Stomach (tissue), 8 donors: ENCODE measurements at regions not wholly inside any gene's neighbourhood (a gene's known extent, or its start where the extent isn't known, plus 50 kb on each side); places are given as distances from the start of the nearest gene placed in this dataset.

Experiments
- DNase-seq, 2 donors: peaks; one replicate each; pipeline versions ENCODE4 v3.0.0 to v3.0.0-alpha.2; 2013 to 2019
- H3K27ac ChIP-seq, 5 donors: fragments of 200-600 bp in 4 of 5; sonication (generic) in 4 of 5; one replicate each; pipeline ENCODE4 v1.5.1; 2013 to 2019; ENCODE audit warnings: mild to moderate bottlenecking in 1 of 5, moderate library complexity in 1 of 5
- H3K27me3 ChIP-seq, 3 donors: fragments of 200-600 bp; sonication (generic); one replicate each; pipeline ENCODE4 v1.5.1; 2017 to 2019; ENCODE audit warnings: mixed run types in 1 of 3
- H3K36me3 ChIP-seq, 4 donors: fragments of 200-600 bp; sonication (generic); 1 replicate in 3 of 4; 2 replicates in 1 of 4; pipeline ENCODE4 v1.5.1; 2016 to 2019
- H3K4me1 ChIP-seq, 4 donors: fragments of 200-600 bp; sonication (generic); one replicate each; pipeline ENCODE4 v1.5.1; 2016 to 2019
- H3K4me3 ChIP-seq, 4 donors: fragments of 200-600 bp; sonication (generic) in 3 of 4; one replicate each; pipeline ENCODE4 v1.5.1; 2016 to 2019; ENCODE audit warnings: mild to moderate bottlenecking in 1 of 4
- H3K9me3 ChIP-seq, 4 donors: fragments of 200-600 bp; sonication (generic); one replicate each; pipeline ENCODE4 v1.5.1; 2016 to 2019
- EP300 ChIP-seq: sonication (generic); formaldehyde crosslinking; IDR thresholded peaks from one replicate; pipeline ENCODE4 v1.6.1; 2017; ENCODE audit warnings: antibody characterized with exemption
- POLR2A ChIP-seq, 4 donors: fragments of 450-650 bp; IDR thresholded peaks; one replicate each; pipeline ENCODE4 v1.6.1; 2016; ENCODE audit warnings: antibody characterized with exemption in 4 of 4, control low read depth in 2 of 4, mild to moderate bottlenecking in 1 of 4, moderate library complexity in 1 of 4
- POLR2AphosphoS5 ChIP-seq, 3 donors: sonication (generic); formaldehyde crosslinking; IDR thresholded peaks; one replicate each; pipeline ENCODE4 v1.6.1; 2016; ENCODE audit warnings: antibody characterized with exemption in 3 of 3
- WGBS, 5 donors: extraction: QIAGEN DNeasy Blood & Tissue Kit in 3 of 5; methylation state at CpG; one replicate each; pipeline versions ENCODE4 v1.1.5 to v1.1.7; 2013 to 2018; 5-methylcytosine and 5-hydroxymethylcytosine counted together
- intact Hi-C: fragments of 100-400 bp; cut with DNase I; formaldehyde crosslinking; loops from one replicate; pipeline ENCODE4 v1.15.1; 2023; ENCODE audit warnings: low total_unique reads
- TF ChIP-seq, protein P1 (sequence below), 7 experiments: fragments of 450-650 bp in 4 of 7; fragments of 200-600 bp in 3 of 7; sonication (generic) in 3 of 7; IDR thresholded peaks; one replicate each; pipeline ENCODE4 v1.5.1; 2016 to 2019; ENCODE audit warnings: antibody characterized with exemption in 7 of 7, control low read depth in 2 of 7, mild to moderate bottlenecking in 1 of 7
- donor health status: healthy with polysubstance abuse.
- donor health status: Bipolar disorder and iron deficiency.
- donor health status: healthy.

GRCh38 chr7:149595541-149595940, 97.9 kb upstream of the ZNF746 start:
- Histone ChIP-seq H3K27me3 (no peaks in the 10 kb centered on the region), H3K36me3 (peaks cover 10 to 84% (median 76%) of the 10 kb centered on the region in 4 donors), H3K27ac (no peak overlapping the region), H3K9me3 (no peaks in the 10 kb centered on the region), H3K4me3 (no peak overlapping the region), H3K4me1 (peaks cover 0 to 11% (median 0%) of the 10 kb centered on the region in 4 donors)
- no peak for DNase-seq
- intact Hi-C loops = no loop called here
- no peak for TF ChIP-seq EP300
- TF ChIP-seq POLR2AphosphoS5 (IDR thresholded peaks at IDR 0.05) = no peak
- TF ChIP-seq, protein P1, sequence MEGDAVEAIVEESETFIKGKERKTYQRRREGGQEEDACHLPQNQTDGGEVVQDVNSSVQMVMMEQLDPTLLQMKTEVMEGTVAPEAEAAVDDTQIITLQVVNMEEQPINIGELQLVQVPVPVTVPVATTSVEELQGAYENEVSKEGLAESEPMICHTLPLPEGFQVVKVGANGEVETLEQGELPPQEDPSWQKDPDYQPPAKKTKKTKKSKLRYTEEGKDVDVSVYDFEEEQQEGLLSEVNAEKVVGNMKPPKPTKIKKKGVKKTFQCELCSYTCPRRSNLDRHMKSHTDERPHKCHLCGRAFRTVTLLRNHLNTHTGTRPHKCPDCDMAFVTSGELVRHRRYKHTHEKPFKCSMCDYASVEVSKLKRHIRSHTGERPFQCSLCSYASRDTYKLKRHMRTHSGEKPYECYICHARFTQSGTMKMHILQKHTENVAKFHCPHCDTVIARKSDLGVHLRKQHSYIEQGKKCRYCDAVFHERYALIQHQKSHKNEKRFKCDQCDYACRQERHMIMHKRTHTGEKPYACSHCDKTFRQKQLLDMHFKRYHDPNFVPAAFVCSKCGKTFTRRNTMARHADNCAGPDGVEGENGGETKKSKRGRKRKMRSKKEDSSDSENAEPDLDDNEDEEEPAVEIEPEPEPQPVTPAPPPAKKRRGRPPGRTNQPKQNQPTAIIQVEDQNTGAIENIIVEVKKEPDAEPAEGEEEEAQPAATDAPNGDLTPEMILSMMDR (IDR thresholded peaks at IDR 0.05) = no peak
- TF ChIP-seq POLR2A (IDR thresholded peaks at IDR 0.05) = no peak
- 95 to 100% (median 95%) methylated on average over 2 of the region's 2 CpGs for WGBS, 5 donors

- no peak for DNase-seq
- Histone ChIP-seq H3K27ac (no peak overlapping the region), H3K9me3 (no peaks in the 10 kb centered on the region), H3K36me3 (peaks cover 10 to 88% (median 79%) of the 10 kb centered on the region in 4 donors), H3K27me3 (no peaks in the 10 kb centered on the region), H3K4me3 (no peak overlapping the region), H3K4me1 (peaks cover 0 to 10% (median 0%) of the 10 kb centered on the region in 4 donors)
- intact Hi-C loops = no loop called here
- WGBS, 5 donors = 94 to 99% (median 97%) methylated on average over 4 of the region's 4 CpGs
- TF ChIP-seq, protein P1 (IDR thresholded peaks at IDR 0.05) = no peak
- TF ChIP-seq POLR2AphosphoS5 (IDR thresholded peaks at IDR 0.05) = no peak
- no peak for TF ChIP-seq EP300
- TF ChIP-seq POLR2A (IDR thresholded peaks at IDR 0.05) = no peak
Measured at GRCh38 chr7:149595078-149595477, 97.5 kb upstream of the ZNF746 start.

- H3K36me3 ChIP-seq = peaks cover 37 to 99% (median 95%) of the 10 kb centered on the region in 4 donors
- peaks cover 0 to 7% (median 2%) of the 10 kb centered on the region in 4 donors for H3K9me3 ChIP-seq
- no peaks in the 10 kb centered on the region for H3K4me1 ChIP-seq
- no peak for TF ChIP-seq POLR2AphosphoS5 (IDR thresholded peaks at IDR 0.05)
- TF ChIP-seq, protein P1 (IDR thresholded peaks at IDR 0.05) = no peak
- no peak for TF ChIP-seq POLR2A (IDR thresholded peaks at IDR 0.05)
- TF ChIP-seq EP300 = no peak
- no peaks in the 10 kb centered on the region for H3K27me3 ChIP-seq
- DNase-seq = no peak
- 85 to 96% (median 93%) methylated on average over 1 of the region's 1 CpG for WGBS, 5 donors
- H3K27ac ChIP-seq = no peak overlapping the region
- no peak overlapping the region for H3K4me3 ChIP-seq
- intact Hi-C loops = no loop called here
Measured at GRCh38 chr7:149588930-149589329, 91.3 kb upstream of the ZNF746 start.

- WGBS, 5 donors = 86 to 94% (median 91%) methylated on average over 10 of the region's 10 CpGs
- DNase-seq = no peak
- peaks cover 0 to 7% (median 2%) of the 10 kb centered on the region in 4 donors for H3K9me3 ChIP-seq
- no peaks in the 10 kb centered on the region for H3K4me1 ChIP-seq
- peaks cover 44 to 98% (median 94%) of the 10 kb centered on the region in 4 donors for H3K36me3 ChIP-seq
- TF ChIP-seq POLR2AphosphoS5 (IDR thresholded peaks at IDR 0.05) = no peak
- TF ChIP-seq EP300 = no peak
- no peak for TF ChIP-seq POLR2A (IDR thresholded peaks at IDR 0.05)
- H3K27ac ChIP-seq = no peak overlapping the region
- no peak overlapping the region for H3K4me3 ChIP-seq
- intact Hi-C loops = no loop called here
- no peaks in the 10 kb centered on the region for H3K27me3 ChIP-seq
Measured at GRCh38 chr7:149586646-149587645, 89.3 kb upstream of the ZNF746 start.
